ENCODE measurements at regions not wholly inside any gene's neighbourhood (a gene's known extent, or its start where the extent isn't known, plus 50 kb on each side); places are given as distances from the start of the nearest gene placed in this dataset.

DNA sequence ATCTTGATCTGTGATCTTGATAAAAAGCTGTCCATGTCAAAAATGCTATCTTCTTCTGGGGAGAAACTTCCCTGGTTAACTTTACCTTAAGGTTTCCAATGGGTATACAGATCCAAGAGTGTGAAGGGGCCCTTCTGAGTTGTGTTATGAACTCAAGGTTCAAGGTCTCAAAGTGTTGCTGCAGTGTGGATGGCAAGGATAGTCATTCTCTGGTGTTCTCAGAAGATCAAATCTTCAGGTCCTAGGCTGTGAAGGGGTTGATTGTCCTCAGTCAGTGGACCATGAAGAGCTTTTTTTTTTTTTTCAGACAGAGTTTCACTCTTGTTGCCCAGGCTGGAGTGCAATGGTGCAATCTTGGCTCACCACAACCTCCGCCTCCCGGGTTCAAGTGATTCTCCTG lies 114.4 kb downstream of the SPTSSA start:
- no peak for DNase-seq

DNA sequence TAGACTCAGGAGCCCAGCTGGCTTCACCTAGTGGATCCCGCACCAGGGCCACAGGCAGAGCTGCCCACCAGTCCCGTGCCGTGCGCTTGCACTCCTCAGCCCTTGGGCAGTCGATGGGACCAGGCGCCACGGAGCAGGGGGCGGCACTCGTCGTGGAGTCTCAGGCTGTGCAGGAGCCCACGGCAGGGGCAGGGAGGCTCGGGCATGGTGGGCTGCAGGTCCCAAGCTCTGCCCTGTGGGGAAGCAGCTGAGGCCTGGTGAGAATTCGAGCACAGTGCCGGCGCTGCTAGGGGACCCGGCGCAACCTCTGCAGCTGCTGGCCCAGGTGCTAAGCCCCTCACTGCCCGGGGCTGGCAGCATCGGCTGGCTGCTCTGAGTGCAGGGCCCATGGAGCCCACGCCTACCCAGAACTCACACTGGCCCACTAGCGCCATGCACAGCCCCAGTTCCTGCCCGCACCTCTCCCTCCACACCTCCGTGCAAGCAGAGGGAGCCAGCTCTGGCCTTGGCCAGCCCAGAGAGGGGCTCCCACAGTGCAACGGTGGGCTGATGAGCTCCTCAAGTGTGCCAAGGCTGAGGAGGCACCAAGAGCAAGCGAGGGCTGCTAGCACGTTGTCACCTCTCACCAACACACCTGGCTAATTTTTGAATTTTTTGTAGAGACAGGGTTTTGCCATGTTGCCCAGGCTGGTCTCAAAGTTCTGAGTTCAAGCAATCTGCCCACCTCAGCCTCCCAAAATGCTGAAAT lies 116.1 kb downstream of the SPTSSA start:
- no peak for DNase-seq

DNA sequence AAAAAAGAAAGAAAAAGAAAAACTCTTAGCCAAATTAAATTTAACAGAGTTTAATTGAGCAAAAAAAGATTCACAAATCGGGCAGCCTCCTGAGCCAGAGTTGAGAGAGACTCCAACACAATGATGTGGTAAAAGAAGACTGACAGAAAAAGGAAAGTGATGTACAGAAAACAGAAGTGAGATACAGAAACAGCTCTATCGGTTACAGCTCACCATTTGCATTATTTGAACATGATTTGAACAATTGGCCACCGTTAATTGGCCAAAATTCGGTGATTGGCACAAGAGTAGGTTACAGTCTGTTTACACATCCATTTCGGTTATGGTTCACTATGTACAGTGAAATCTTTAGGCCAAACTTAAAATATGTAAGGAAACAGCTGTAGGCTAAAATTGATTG lies 117.7 kb downstream of the SPTSSA start:
- DNase-seq, result no peak

DNA sequence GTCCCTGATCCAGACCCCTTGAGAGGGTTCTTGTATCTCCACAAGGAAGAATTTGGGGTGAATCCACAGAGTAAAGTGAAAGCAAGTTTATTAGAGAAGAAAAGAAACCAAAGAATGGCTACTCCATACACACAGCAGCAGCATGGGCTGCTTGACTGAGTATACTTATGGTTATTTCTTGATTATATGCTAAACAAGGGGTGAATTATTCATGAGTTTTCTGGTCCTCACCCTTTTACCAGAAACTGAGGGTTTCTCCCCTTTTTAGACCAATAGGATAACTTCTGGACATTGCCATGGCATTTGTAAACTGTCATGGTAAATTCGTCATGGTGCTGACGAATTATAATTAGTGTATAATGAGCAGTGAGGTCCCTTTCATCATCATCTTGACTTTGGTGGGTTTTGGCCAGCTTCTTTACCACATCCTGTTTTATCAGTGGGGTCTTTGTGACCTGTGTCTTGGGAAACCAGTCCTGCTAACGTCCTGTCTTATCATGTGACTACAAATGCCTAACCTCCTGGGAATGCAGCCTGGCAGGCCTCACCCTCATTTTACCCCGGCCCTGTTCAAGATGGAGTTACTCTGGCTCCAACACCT lies 121.9 kb downstream of the SPTSSA start:
- no peak for DNase-seq

DNA sequence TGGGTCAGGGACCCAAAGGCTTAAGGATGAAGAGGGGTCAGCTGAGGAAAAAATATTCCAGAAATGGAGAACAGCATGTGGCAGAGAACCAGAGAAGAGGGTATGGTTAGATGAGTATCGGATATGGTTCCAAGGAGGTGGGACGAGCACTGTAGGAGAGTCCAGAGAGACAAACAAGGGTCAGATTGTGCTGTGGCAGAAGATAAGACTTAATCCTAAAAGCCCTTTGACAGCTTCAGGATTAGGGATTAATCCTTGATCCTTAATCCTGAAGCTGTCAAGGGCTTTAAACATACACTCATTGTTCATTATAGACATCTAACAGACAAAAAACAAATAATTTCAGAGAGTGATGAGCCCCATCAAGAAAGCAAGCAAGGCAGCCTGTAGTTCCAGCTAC lies 124.0 kb downstream of the SPTSSA start:
- no peak for DNase-seq

DNA sequence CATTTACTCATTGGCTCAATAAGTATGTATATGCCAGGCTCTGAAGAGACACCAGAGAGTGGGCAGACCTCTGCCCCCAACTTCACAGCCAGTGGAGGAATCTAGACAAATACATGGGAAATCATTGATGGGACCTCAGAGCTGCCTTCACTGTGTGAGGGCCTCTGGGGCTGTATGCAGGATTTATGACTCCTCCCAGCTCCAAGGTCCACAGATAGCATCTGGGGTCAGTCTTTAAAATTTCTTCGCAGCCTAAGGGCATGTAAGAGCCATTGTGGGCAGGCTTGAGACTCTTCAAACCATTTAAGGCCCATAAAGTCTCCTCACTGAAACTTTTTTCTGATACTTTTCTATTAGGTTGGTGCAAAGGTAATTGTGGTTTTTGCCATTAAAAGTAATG lies 125.5 kb downstream of the SPTSSA start:
- DNase-seq, result no peak

DNA sequence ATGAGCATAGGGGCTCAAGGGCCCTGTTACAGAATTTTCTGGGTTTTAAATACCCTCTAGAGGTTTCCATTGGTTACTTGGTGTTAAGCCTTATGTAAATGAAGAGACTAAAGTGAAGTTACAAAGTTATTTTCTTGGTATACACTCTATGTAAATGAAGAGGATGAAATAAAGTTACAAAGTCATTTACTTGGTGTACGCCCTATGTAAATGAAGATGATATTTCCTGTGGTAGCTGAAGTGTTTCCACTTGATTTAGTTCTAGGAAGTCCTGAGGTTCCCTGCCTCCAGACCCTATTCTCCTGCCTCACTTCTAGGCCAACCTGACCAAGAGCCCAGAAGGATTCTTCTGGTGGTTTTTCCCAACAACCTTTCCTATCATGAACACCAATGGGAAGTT lies 126.1 kb downstream of the SPTSSA start:
- DNase-seq, result no peak

DNA sequence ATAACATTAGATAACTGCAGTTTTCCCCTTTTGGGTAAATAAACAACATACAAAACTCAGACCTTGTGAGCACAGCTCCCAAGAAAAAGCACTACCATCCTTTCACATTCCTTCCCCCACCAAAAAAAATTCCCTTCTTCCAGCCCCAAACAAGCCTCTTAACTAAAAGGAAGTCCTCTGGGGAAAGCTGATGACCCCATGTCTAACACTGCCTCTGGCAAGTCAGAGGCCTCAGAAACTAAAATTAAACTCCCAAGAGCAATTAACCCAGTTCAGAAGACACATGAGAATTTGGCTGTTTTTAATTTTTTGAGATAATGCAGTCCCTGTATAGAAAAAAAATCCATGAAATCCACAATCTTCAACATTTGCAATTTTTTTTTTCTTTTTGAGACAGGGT lies 127.7 kb downstream of the SPTSSA start:
- no peak for DNase-seq

DNA sequence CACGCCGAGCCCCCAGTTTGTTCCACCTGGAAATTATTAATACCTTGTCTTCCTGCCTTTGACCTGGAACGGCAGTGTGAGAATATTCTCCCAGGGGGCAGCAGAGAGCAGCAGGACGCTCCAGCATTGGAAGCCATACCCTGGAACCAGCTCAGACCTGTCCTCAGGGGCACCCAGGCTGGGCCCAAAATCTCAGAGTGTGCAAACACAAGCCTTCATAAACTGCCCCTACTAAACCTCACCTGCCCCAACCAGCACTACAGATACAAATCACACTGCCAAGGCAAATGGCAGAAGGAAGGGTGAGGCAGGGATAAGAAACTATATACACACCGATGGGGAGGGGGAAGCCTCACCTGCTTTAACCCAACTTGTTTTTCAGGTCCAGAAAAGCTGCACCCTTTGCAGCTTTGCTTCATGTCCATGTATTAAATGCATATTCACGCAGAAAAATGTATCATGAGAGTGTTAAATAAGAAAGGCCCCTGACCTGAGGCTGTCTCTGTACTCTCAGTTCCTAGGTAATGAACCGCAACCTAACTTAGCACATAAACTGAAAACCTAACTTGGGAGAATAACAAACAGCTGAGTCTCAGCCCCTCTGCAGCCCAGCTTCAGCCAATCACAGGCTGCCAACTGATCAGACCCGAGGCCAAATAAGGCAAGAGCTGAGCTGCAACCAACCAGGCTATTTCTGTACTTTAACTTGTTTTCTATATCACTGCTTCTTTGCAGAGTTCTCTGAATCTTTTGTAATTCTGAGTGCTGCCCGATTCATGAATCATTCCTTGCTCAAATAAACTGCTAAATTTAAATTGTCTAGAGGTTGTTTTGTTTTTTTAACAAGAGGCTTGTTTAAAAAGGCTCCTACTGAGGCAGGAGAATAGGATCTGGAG lies 130.1 kb downstream of the SPTSSA start:
- DNase-seq, result peak; percentile 50 to 61

DNA sequence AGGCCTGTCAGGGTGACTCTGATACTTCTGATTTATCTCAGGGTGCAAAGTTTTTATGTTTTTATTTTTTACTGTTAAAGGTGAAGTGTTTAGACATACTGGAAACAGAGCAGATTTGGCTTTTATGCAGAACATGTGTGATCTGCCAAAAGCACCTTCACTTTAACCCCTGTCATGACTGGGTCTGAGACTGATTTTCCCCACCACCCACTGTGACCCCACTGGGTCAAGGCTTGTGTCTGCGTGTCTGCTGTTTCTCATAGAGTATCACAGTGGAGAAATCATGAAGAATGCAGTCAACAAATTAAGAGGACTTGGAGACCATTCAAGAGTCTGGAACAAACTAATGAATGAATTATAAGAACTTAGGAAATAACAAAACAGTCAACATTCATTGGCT lies 131.2 kb downstream of the SPTSSA start:
- no peak for DNase-seq

DNA sequence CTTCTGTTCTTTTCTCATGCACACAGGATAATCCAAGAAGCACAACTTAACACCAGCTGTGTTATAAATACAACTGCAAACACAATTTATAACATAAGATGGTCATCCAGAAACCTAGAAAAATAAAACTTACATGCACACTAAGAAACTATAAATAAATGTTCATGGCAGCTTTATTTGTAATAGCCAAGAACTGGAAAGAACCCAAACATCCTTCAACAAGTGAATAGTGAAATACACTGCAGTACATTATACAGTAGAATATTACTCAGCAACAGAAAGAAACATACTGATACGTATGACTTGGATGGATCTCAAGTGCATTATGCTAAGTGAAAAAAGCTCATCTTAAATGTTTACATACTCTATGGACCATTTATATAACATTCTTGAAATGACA lies 132.7 kb downstream of the SPTSSA start:
- DNase-seq, result no peak

DNA sequence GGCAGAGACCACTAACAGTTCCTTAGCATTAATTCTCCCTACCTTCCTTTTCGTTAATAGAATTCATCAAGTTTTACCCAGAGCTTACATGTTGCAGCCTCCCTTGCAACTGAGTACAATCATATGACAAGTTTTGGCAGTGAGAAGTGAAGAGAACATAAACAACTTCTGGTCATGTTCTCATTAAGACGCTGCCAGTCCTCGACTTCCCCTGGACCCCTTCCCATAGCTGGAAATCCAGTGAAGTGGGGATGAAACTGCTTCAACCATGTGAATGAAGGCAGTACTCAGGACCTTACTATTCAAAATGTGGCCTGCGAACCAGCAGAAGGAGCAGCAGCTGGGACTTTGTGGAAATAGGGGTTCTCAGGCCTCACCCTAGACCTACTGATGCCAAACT lies 133.9 kb downstream of the SPTSSA start:
- no peak for DNase-seq

DNA sequence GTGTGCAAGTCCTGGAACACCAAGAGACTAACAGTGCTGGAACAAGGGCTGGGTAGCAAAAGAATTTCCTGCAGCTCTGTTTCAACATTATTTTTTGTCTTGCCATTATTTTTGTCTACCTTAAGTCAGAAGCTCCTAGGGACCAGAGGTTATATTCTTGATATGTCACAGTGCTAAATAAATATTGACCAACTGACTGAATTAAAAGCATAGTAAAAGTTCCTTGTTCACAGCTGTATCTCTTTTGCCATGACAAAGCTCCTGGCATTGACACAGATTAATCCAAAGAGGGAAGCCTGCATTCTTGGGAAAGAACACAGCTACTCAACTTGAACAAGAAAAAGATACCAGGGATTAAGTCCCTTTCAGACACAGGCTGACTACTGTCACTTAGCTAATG lies 136.5 kb downstream of the SPTSSA start:
- no peak for DNase-seq

DNA sequence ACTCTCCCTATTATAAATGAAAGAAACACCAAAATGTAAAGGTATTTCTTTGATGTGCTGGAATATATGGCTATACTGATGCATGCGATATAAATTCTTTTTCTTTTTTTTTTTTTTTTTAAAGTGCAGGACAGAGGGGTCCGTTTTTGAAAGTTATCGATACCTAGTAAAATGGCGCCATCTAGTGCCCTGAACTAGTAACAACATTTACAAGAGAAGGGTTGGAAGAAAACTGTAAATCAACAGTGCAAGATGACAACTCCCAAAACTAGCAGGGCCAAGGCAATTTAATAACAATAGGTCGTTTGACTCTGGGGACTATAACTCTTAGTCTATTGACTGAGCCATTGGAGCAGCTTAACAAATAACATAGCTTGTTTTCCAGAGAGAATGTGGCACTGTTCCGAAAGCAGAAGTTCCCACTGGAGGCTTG lies 137.7 kb downstream of the SPTSSA start:
- peak in 1 of 2 donors; percentile 44 for DNase-seq

DNA sequence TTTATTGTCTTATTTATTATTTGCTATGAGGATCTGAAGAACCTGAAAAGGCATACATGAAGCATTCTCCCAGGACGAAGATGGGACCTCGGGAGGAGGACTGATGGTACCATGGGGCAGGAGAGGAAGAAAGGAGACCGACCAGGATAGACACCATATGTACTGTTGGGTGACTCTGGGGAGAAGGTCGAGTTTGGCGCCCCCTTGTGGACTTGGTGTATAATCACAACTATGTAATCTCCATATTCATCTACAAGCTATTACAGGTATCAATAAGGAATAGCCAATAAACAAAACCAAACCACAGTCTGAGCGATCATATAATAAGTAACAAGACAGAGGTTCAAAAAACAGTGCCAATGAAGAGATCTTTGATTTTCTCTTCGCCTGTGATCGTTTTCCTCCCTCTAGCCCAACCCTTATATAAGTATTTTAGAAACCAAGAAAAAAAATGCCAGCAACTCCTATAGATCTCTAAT lies 139.1 kb downstream of the SPTSSA start:
- DNase-seq, result peak; percentile 59 to 66

DNA sequence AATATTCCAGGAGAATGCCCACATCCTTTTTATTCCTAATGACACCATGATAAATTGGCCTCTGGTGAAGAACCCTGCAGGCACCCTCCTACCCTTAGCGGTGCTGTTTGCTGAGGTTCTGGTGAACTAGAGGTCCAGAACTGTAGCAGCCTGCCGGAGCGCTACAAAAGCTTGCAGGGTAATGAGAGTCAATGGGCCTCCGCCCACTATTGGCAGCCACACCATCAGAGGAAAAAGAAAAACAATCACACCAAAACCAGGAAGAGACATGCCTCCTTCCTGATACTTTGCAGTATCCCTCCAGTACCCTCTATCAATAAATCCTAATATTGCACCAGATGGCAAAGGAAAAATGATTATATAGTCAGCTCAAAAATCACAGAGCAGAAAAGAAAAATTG lies 142.9 kb downstream of the SPTSSA start:
- no peak for DNase-seq

DNA sequence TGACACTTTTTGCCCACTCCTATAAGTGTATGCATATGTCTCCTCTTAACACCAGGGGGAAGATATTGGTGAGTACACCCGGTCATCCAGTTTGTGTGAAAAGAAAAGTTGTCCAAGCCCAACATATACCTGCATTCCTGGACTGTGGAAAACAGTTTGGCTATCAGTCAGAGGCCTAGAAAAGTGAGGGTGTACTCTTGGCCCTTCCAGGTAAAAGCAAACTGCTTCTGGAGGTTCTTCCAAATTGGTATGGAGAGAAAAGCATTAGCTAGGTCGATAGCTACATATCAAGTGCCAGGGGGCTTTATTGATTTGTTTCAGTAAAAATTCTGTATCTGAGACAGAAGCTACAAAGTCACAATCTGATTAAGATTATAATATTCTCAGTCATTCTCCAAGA lies 144.0 kb downstream of the SPTSSA start:
- DNase-seq, result no peak

DNA sequence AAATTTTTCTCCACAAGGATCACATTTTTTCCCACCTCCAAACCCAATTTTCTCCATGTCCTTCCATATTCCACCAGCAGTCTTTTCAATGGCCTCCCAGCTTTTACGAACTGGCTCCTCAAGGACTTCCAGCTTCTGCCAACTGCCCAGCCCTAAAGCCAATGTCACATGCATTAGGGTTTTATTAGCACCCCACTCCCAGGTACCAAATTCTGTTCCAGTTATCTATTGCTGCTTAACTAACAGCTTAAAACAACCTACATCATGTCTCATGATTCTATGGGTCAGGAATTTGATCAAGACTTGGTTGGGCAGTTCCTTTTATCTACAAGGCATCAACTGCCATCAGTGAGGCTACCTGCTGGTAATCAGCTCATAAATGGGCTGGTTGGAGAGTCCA lies 151.3 kb downstream of the SPTSSA start:
- no peak for DNase-seq

DNA sequence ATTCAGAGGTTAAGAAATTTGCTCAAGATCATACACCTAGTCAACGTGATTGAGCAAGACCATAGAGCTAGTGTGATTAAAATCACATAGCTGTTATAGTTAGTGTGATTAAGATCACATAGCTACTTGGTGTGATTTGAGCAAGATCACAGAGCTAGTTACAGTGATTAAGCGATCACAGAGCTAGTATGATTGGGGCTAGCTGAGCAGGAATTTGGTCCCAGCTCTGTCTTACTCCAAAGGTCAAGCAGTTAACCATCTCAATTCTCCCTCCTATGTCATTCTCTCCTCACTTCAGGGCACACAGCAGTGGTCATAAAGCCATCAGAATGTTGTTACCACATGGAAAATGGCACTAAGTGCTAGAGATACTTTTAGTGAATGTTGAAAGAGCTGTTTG lies 158.2 kb downstream of the SPTSSA start:
- no peak for DNase-seq

DNA sequence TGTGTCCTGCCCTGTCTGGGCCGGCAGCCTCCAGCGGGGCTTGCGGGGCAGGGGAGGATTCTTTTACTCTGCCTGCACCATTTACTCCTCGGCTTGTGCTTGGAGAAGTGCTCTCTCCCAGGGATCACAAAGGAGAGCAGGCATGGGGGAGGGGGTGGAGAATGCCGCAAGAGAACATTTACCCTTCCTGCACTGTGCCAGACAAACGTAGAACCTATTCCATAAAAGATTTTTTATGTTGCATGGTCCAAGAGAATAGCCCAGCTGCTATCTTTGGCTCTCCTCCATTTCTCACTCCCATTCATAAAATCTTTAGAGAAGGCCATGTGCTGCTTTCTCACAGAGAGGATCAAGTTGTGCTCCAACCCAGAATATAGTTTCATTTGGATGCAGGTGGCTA lies 159.4 kb downstream of the SPTSSA start:
- no peak for DNase-seq

DNA sequence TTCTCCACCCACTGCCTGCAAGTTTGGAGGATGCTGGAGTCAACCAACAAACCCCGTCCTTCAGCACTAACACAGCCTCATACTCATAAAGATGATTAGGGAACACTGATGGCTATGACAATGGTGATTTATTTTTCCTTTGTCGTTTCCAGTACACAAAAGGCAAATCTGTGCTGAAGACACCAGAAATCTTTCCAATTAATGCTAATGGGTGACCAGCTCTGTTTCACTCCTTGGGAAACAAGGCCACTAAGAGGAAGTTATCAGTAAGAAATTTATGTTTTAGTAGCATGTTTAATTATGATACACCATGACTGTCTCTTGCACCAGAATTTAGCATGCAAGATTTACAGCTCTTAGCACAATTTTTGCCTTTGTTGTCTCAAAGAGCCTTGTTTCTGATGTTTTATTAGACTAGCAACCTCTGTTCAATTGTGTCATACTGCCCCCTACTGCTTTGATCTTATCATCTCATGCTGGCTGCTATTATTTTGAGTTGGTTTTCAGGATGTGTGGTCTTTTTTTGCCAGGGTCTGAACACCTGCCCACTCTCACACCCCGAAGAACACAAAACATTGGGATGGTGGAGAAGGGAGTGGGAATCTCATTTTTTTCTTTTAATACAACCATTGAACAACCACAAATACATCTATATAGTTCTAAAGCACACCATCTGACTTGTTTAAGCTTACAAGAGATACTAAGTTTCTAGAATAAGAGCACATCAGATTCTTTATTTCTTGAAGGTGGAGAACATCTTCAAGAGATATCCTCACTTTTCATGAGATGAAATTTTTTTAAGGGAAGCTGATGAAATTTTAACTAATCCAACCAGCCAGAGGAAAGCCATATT lies 160.9 kb downstream of the SPTSSA start:
- DNase-seq, result peak in 1 of 2 donors; percentile 38

DNA sequence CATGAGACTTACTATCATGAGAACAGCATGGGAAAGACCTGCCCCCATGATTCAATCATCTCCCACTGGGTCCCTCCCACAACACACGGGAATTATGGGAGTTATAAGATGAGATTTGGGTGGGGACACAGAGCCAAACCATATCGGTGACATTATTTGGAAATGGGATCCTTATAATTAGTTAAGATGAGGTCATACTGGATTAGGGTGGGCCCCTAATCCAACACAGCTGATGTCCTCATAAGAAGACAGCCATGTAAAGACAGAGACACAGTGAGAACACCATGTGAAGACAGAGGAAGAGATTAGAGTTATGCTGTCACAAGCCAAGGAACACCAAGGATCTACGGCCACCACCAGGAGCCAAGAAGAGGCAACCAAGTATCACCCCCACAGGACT lies 161.7 kb downstream of the SPTSSA start:
- DNase-seq, result no peak

DNA sequence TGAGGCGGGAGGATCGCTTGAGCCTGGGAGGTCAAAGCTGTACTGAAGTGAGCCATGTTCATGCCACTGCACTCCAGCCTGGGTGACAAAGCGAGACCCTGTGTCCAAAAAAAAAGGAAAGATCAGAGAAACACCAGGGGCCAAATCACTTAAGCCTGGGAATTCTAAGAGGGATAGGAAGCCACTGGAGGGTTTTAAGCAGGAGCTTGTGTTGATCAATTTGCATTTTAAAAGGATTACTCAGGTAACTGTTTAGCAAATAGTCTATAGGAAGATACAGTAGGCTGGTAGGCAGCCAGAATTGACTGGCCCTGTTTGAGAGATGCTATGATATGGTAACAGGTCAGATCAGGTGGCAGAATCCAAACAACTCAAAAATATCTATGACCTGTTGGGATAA lies 162.7 kb downstream of the SPTSSA start:
- DNase-seq, result no peak
